ENCODE measurements at regions not wholly inside any gene's neighbourhood (a gene's known extent, or its start where the extent isn't known, plus 50 kb on each side); places are given as distances from the start of the nearest gene placed in this dataset.

GRCh38 chr4:177239477-177239876, 70.2 kb upstream of the NEIL3 start:
- Histone ChIP-seq H3K4me1 (no peaks in the 10 kb centered on the region), H3K27me3 (no peaks in the 10 kb centered on the region), H3K27ac (no peak overlapping the region), H3K36me3 (no peaks in the 10 kb centered on the region), H3K4me3 (no peak overlapping the region), H3K9me3 (no peaks in the 10 kb centered on the region)
- TF ChIP-seq POLR2A (IDR thresholded peaks at IDR 0.05) (no peak), CTCF (IDR thresholded peaks at IDR 0.05) (no peak)
- WGBS, 2 donors = 44 to 60% methylated on average over 1 of the region's 1 CpG
- DNase-seq = no peak
- intact Hi-C loops (cut with DNase I) = no loop called here

GRCh38 chr4:177239878-177240277, 69.8 kb upstream of the NEIL3 start:
- TF ChIP-seq POLR2A (IDR thresholded peaks at IDR 0.05) (no peak), CTCF (IDR thresholded peaks at IDR 0.05) (no peak)
- H3K27ac ChIP-seq = no peak overlapping the region
- H3K4me1 ChIP-seq = no peaks in the 10 kb centered on the region
- H3K9me3 ChIP-seq = no peaks in the 10 kb centered on the region
- no peaks in the 10 kb centered on the region for H3K36me3 ChIP-seq
- intact Hi-C loops (cut with DNase I) = no loop called here
- H3K4me3 ChIP-seq = no peak overlapping the region
- no peak for DNase-seq
- H3K27me3 ChIP-seq = no peaks in the 10 kb centered on the region

GRCh38 chr4:177242651-177243286, 66.9 kb upstream of the NEIL3 start:
- Histone ChIP-seq H3K4me1 (peaks cover 0 to 8% (median 3%) of the 10 kb centered on the region in 3 donors), H3K9me3 (no peaks in the 10 kb centered on the region), H3K36me3 (no peaks in the 10 kb centered on the region), H3K4me3 (no peak overlapping the region), H3K27ac (no peak overlapping the region), H3K27me3 (no peaks in the 10 kb centered on the region)
- no peak for DNase-seq
- TF ChIP-seq CTCF (IDR thresholded peaks at IDR 0.05) = no peak
- no peak for TF ChIP-seq POLR2A (IDR thresholded peaks at IDR 0.05)
- intact Hi-C loops (cut with DNase I) = no loop called here
- WGBS, 2 donors = 89 to 92% methylated on average over 7 of the region's 7 CpGs

- Histone ChIP-seq H3K4me1 (peaks cover 0 to 13% (median 8%) of the 10 kb centered on the region in 3 donors), H3K4me3 (no peak overlapping the region), H3K9me3 (no peaks in the 10 kb centered on the region), H3K36me3 (no peaks in the 10 kb centered on the region), H3K27me3 (peaks cover 0 to 9% (median 0%) of the 10 kb centered on the region in 4 donors), H3K27ac (no peak overlapping the region)
- 61 to 72% methylated on average over 9 to 10 of the region's 10 CpGs for WGBS, 2 donors
- intact Hi-C loops (cut with DNase I) = no loop called here
- DNase-seq = no peak
- no peak for TF ChIP-seq CTCF (IDR thresholded peaks at IDR 0.05)
Observed at GRCh38 chr4:177246641-177247584, 62.8 kb upstream of the NEIL3 start.

- H3K9me3 ChIP-seq = no peaks in the 10 kb centered on the region
- H3K36me3 ChIP-seq = no peaks in the 10 kb centered on the region
- WGBS, 2 donors = 15 to 20% methylated on average over 15 of the region's 15 CpGs
- H3K4me3 ChIP-seq = no peak overlapping the region
- no peak overlapping the region for H3K27ac ChIP-seq
- no peak for DNase-seq
- intact Hi-C loops (cut with DNase I) = loop anchor here (5.0 to 10.0 kb wide), 2 partner anchors 97 to 295 kb away; no protein-coding TSS in a partner anchor
- peaks cover 0 to 13% (median 8%) of the 10 kb centered on the region in 3 donors for H3K4me1 ChIP-seq
- peak; percentile 33 to 95 (median 86) for TF ChIP-seq CTCF (IDR thresholded peaks at IDR 0.05)
- TF ChIP-seq POLR2A (IDR thresholded peaks at IDR 0.05) = no peak
- H3K27me3 ChIP-seq = peaks cover 0 to 9% (median 0%) of the 10 kb centered on the region in 4 donors
Observed at GRCh38 chr4:177250056-177250696, 59.5 kb upstream of the NEIL3 start.
